ENCODE measurements at regions not wholly inside any gene's neighbourhood (a gene's known extent, or its start where the extent isn't known, plus 50 kb on each side); places are given as distances from the start of the nearest gene placed in this dataset.

DNA sequence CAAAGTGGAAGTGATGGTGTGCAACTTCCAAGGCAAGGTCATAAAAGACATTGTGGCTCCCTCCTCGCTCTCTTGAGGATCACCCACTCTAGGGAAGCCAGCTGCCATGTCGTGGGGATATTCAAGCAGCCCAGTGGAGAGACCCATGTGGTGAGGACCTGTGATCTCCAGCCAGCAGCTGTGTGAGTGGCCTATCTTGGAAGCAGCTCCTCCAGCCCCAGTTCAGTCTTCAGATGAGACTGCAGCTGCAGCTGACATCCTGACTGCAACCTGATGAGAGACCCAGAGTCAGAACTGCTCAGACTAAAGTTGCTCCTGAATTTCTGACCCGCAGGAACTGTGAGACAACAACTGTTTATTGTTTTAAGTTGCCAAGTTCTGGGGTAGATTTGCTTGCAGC is 86.4 kb upstream of the GRK3 start:
- TF ChIP-seq EZH2 (IDR thresholded peaks at IDR 0.05; ENCODE audit: insufficient read depth, poor library complexity, severe bottlenecking) (no peak), EZH2phosphoT487 (IDR thresholded peaks at IDR 0.05; ENCODE audit: insufficient read depth, low read depth) (no peak)

All from GM23248 (cell line).